DMS79 treated with DMSO at 0.1 percent for 48 hours (cell line): ENCODE measurements at regions not wholly inside any gene's neighbourhood (a gene's known extent, or its start where the extent isn't known, plus 50 kb on each side); places are given as distances from the start of the nearest gene placed in this dataset.
A peak's percentile ranks its signal among the peaks of the same experiment; 100 is the strongest.
"Not testable (repeated sequence)": the region's sequence is repeated elsewhere in the genome, so short reads cannot be mapped to it uniquely, and the experiment has no call there.

Source experiments
- DNase-seq: peaks from one replicate; lab custom pipeline; 2025; lab: John Stamatoyannopoulos, UW

DNA sequence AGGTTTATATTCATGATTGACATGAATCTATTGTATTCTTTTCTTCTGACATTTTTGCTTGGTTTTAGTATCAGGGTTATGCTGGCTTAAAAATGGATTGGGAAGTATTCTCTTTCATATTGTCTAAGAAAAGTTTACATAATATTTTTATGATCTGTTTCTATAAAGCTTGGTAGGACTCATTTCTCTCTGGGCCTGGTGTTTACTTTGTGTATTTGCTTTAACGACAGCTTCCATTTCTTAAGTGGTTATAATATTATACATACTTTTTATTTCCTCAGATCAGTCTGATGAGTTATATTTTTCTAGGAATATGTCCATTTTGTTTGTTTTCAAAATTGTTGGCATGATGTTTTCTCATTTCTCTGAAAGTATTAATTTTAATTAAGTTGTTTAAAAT lies 117.9 kb upstream of the IL12A start:
- no peak for DNase-seq

DNA sequence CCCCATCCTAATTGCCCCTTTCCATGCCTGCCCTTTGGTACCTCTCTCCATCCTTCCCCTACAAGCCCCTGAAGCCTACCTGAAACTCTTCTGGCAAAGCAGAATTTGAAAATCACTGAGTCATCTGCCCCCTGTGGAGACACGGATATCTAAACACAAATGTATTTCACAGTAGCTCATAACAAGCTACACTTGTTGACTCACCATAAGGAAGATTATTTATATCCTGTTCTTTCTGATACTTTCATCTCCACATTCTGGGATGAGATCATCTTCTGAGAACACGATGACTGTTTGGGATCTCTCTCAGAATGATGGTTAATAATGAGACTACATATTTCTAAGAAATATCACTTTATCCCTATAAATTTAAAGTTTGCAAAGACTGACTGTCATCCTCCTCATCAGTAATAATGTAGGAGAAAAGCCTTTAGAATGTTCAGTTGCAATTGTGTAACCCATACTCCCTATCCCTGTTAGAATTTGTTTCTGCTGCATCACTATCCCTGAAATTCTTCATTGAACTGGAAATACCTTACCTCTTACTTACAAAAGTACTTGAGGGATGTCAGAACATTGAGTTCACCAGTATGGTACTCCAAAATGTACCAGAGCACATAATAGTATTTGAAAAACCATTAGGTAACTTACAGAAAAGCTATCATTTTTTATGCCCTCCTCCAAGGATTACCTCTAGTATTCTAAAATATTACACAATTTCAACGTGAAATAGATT lies 116.1 kb upstream of the IL12A start:
- peak; percentile 72 for DNase-seq

DNA sequence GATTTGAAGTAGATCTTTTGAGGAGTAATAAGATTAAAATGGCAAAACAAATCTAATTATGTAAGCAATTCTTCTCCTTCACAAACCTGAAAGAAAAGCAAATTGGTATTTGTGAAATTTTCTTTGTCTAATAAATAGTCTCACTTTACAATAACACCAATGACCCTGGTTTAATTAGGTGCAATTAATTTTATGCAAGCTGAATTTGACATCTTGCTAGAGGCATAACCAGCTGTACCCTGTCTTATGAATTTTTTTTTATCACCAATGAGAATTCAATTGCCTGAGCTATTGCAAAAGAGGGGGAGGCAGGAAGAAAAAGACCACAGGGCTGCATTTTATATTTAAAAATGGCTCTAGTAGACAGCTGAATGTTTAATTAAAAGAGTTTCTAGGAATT lies 113.5 kb upstream of the IL12A start:
- no peak for DNase-seq

DNA sequence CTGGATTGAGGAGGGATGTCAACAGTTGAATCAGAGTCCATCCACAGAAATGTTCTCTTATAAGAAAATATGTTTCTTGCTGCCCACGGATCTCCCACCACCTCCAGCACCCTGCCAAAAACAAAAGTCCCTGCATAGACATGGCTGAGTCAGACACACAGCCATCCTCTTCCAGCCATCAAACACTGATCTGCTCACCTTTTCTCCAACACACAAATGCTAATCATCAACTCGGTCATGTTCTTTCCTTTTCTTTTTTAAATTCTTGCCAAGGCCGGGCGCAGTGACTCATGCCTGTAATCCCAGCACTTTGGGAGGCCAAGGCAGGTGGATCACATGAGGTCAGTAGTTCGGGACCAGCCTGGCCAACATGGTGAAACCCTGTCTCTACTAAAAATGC lies 110.7 kb upstream of the IL12A start:
- no peak for DNase-seq

DNA sequence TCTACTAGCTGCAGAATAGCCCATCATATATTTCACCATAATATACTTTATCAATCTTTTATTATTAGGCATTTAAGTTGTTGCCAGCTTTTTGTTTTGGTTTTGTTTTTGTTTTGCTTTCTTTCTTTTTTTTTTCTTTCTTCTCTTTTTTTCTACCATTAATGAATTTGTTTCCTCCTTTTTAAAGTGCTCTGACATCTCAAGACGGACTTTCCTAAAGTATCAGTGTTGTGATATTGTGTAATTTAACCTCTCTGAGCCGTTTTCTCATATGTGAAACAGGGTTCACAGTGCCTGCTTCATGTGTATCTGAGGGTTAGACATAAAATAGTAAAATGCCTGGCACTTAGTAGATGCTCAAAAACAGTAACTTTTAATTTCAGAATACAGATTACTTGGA lies 109.5 kb upstream of the IL12A start:
- DNase-seq = no peak

DNA sequence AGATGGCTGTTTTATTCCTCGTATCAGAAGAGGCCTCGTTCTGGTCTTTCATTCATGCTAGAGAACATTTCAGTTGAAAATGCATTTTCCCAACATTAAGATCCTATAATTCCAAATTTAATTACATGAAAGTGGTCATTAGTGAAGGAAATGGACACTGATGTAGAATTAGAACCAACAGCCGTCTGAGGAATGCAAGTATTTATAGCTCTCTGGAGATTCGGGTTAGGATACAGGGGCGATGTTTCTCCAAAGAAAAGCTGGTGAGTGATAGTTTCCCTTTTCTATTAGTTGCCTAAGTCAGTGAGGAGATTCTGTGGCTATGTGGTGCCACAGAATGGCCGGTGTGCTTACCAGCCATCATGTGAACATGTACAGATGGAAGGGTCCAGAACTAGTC lies 109.0 kb upstream of the IL12A start:
- no peak for DNase-seq

DNA sequence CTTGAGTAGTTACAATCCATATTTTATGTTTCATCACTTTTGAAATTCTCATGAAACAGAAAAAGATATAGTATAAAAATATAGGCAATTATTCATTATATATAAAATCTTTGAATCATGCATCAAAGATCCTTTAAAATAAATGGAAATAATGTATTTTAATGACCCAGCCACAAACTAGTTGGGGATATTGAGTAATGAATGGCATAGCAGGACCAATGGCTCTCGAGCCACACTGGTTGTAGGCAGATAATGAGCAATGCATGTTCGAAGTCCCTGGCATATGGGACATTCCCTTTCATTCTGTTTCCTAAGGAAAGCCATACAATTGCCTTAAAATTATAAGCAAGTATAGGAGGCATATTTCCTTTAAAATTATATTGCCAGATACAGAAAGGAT lies 107.4 kb upstream of the IL12A start:
- no peak for DNase-seq

DNA sequence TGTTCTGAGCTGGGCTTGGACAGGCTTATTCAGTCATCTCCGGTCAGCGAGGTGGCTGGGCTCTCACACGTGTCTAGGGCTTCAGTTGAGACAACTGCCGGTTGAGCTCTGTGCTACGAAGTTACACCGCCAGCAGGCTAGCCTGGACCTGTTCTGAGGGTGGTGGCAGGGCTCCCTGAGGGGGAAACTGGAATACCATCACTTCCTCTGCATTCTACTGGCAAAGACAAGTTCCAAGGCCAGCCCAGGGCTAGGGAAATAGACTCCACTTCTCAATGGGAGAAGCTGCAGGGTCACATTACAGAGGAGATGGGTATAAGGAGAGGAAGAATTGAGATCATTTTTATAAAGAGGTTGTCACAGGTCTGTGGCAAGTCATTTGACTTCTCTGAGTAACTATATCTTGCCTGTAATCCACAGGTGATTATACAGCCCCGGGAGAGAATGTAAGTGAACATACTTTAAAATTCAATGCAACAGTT lies 106.8 kb upstream of the IL12A start:
- DNase-seq = peak; percentile 51

DNA sequence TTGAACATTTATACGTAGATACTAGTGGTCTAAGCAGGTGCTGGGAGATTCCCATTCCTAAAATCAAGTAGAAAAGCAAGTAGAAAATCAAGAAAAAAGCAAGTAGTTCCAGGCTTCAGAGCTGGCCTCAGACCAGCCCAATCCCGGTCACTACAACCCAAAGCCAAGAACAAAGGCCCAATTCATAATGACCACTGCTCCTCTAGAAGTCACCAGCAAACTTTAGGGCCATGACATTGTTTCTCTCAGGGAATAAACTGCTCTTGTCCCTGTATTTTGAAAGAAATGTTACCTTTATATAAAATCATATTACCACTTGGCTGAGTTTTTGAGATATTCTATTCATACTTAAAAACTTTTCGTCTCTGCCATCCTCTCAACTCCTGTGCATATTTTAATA lies 106.3 kb upstream of the IL12A start:
- DNase-seq = no peak

DNA sequence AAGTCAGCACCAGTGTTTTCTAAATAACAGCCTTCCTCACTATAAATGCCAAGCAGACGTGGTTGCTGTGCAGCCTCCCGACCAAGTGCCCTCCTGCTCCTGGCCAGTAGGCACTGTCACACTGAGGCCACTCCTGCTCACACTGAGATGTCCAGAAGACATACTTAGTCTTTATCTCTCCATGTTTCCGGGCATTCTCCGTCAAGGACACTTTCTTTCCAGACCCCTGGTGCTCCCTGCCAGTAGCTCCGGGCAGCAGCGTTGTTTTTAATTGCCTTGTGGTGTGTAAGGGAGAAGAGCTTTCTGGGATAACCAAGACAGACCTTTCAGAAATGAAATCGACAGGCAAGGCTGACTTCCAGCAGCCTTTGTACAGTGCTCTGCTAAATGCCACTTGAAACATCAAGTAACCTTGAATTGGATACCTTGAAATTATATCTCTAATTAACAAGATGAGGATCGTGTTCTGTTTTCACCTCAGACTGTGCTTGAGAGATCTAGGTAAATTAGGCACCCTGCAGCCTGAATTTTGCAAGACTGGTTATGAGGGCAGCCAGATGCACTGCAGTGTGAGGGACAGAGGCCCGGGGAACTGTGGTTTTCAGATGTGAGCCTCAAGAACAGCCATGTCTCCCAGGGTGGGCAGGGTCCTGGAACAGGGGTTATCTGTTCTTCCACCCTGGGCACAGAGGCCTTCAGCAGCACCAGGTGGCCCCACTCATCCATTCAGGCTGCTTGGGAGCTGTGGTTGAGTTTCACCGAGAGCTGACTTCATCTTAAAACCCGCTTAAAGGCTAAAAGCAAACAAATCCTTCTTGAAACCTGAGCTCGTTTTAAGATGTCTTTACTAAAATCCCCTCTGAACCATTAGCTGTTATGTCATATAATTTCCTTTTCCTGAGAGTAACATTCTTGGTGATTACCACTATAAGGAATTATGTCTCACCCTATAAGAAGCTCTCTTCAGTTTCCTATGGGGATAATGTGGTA lies 105.5 kb upstream of the IL12A start:
- peak; percentile 98 for DNase-seq

DNA sequence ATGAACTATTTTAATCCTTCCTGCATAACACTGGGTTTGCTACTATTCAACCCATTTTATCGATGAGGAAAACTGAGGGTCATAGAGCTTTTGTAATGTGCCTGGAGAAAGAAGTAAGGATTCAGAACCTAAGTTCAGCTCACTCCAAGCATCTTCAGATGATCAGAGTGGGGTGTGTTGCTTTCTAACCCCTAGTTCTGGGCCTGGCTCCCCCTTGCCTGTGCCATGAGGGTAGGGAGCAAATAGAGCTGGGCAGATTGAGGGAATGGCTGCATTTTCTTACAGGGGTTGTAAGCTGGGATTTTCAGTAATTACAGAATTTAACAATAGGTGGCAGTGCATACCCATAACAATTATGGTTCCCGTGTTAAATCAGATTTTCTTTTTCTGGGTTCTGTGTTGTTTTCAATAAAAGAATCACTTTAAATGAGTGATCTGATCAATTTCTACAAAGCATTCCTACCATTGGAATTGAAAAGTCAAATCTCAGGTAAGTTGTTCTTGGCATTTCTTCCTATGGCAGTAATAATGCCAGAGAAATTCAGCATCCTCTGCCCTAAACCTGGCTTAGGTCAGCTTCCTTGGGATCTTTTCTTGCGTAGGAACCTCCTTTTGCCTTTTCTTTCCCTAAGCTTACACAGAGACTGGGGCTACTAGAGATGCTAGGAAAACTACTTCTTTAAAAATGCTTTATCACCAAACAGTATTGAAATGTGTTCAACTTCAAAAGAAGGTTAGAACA lies 103.8 kb upstream of the IL12A start:
- peak; percentile 48 for DNase-seq

DNA sequence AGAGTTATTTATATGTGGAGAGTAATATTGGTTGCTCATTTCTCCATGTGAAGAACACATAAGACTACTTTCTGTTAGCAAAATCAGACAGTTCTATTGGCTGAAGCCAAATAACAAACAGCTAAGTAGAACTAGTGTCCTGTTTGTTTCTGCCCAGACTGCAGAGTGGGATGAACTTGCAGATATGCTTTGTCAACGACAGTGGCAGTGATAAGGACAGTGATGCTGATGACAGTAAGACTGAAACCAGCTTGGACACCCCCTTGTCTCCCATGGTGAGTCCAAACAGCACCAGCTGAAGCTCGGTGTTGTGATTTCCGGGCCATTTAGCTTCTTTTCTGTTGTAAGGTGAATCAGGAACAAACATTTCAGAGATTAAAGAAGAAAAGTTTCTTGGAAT lies 102.6 kb upstream of the IL12A start:
- DNase-seq = no peak

DNA sequence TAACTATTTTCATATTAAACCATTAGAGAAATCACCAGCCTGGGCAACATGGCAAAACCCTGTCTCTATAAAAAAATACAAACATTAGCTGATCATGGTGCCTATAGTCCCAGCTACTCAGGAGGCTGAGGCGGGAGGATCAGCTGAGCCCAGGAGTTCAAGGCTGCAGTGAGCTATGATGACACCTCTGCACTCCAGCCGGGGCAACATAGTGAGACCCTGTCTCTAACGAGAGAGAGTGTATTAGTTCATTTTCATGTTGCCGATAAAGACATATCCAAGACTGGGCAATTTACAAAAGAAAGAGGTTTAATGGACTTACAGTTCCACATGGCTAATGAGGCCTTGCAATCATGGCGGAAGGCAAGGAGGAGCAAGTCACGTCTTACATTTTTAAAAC lies 102.1 kb upstream of the IL12A start:
- not testable (repeated sequence) for DNase-seq

DNA sequence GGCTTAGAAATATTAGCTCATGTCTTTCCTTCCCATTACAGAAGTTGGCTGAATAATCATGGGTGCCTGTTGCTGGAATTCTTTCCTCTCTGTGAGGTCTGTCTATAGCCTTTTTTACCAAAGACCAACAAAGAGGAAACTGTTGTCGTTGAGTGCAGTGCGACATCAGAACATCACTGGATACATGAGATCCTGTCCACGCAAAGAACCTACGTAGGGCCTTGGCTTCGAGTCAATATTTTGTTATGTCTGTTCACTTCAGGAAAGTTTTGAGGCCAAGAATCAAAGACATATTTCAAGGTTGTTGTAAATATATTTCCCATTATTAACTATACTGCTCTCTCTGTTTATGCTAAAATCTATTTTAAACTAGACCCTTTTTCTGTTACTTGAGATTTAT lies 101.5 kb upstream of the IL12A start:
- no peak for DNase-seq

DNA sequence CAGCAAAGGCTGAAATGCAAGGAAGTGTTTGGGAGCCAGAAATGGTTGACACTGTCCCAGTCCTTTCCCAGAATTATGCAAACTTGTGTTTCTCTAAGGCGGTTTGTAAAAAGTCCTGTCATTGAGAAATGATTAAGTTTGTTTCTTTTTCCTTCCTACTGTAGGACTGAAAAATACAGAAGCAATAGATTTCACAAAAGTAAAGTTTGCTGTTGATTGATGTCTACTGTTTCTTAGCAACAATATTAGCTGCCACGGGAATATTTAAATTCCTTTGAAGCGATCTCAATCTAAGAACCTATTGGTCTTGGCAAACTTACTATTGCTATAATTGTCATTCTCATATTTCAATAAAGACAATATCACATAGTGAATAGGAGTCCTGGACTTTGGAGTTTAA lies 100.7 kb upstream of the IL12A start:
- no peak for DNase-seq

DNA sequence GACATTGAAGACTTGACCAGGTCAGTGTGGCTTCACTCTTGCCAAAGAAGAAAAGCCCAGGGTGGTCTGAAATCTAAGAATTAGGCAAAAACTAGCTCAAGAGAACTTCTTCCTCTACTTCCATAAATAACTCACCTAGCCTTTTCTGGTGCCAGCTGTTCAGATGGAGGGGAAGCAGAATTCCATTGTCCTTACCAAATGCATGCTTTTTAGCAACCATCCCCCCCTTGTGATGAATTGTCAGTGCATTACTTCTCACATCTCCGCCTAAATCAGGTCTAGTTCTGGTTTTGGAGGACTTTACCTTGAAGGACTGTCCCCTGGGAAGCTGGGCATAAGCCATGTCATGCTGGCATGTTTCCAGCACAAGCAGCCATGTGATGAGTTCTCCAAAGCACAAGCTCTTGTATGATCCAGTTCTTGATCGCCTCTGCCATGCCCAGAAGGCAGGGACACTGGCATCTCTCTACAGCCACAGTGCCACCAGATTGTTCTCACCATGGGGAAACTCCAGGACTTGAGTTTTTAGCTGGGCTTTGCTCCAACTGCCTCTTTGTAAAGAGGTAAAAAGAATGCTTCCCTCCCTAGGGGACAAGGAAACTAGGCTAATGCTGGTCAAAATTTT lies 96.4 kb upstream of the IL12A start:
- peak; percentile 77 for DNase-seq

DNA sequence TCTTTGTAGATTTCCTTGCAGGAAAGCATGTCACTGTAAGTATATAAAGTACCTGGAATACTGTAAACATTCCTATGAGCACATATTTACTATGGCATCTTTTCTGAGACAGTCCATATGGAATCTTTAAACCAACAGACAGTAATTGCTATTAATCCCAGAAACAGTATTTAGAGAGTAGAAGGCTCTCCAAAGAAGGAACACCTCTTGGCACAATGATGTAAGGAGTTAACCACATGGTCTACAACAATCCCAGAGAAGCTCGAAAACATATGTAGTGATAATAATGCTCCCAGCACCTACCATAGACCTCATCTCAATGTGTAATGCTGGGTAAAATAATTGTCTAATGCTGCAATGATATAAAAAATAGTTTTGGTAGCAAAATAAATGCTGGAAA lies 95.8 kb upstream of the IL12A start:
- DNase-seq = no peak

DNA sequence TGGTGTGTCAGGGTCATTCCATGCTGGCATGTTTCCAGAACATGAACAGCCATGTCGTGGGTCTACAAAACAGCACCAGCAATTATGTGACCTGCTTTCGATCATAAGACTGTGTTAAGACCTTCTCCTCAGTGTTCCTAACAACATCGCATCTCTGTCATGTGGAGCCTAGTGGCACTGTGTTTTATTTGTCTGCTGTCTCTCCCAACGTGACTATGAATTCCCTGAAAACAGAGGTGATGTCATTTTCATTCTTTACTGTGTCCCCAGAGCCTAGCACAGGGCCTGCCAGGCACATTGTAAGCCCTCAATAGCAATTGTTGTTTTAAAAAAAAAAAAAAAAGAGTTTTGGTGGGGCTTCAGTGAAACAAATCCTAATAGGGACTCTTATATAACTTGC lies 94.2 kb upstream of the IL12A start:
- DNase-seq = no peak

DNA sequence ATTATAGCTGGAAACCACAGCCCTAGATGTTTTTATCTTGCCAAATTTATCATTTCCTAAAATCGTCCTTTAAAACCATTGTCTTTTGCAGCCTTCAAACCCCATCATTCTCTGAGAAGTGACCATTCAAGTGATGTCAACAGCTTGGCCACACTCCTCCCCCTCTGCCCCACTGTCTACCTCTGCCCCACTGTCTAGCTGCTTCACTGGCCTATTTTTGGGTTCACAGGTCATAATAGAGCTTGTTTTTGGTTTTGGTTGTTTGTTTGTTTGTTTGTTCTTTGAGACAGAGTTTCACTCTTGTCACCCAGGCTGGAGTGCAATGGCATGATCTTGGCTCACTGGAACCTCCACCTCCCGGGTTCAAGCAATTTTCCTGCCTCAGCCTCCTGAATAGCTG lies 93.2 kb upstream of the IL12A start:
- no peak for DNase-seq

DNA sequence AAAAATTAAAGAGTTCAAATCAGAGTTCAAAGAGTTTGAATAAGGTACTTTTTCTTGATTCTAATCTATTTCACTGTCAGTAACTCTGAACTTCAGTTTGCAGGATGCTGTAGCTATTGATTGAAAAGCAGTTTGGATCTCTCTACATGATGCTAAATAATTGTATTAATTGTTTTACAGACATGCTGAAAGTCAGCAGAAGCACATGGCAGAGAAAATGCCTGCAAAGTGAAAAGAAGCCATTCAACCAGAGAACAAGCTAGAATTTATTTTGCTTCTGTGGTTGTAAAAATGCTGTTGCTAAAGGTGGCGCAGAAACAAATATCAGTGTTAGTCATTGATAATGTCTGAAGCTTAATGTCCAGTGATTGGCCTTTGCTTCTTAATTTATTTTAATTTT lies 92.1 kb upstream of the IL12A start:
- DNase-seq = no peak

DNA sequence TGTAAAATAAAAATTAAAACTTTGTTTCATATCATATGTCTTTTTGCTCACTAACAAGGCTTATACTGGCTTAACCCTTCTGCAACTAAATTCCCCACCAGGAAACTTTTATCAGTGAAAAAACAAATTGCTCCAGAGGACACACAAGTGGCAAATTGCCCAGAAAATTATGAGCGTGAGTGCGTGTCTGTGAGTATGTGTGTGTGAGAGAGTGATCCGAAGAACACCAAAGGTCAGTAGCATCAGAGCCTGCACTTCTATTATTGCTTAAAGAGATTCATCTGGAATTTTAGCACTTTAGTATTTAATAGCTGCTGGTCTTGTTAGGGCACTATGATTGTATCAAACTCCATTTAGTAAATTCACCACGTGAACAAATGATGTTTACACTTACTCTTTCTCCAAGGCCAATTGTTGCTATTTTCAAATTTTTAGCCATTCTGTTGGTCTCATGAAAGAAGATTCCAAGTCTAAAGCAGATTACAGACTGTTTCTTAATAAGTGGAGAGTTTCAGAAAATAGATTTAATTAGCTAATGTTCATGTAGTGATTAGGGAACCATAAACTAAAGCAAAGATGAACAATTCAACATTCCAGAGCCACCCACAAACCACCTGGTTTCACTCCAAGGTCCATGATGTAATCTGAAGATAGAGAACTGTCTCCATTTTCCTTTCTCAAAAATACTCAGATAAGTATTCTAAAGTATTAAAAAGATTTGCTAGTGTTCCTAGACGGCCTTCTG lies 91.1 kb upstream of the IL12A start:
- DNase-seq = no peak
